ENCODE measurements at regions not wholly inside any gene's neighbourhood (a gene's known extent, or its start where the extent isn't known, plus 50 kb on each side); places are given as distances from the start of the nearest gene placed in this dataset.

DNA sequence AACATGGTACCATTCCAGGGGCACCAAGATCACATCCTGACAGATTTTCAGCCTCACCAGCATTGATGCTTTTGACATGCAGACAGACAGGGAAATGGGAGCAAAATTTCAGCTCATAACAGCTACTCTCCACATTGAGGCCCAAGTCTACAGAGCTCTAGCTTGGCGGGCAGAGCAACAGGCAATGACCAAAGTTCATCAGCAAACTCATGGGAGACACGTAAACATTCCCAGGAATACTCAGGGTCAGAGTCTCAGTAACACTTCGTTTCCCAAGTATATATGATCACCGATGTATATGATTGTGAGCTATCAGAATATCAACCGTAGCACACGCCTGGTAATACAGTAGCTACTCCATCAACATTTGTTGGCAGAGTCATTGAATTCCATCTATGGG, 59.2 kb upstream of the SLC24A5 start:
- no peak overlapping the region for H3K4me2 ChIP-seq (ENCODE audit: low read depth, low read length, poor library complexity, severe bottlenecking)
- H3K36me3 ChIP-seq (ENCODE audit: low read length), result no peaks in the 10 kb centered on the region
- H3K9me2 ChIP-seq (replicated peaks; ENCODE audit: insufficient read depth, low read length), result no peaks in the 10 kb centered on the region
- H3K9me3 ChIP-seq (ENCODE audit: insufficient read depth, low read length), result no peaks in the 10 kb centered on the region
- H3K4me3 ChIP-seq (ENCODE audit: insufficient read depth, low read length, poor library complexity, severe bottlenecking), result no peak overlapping the region
- H3F3A ChIP-seq (ENCODE audit: insufficient read depth), result no peaks in the 10 kb centered on the region
- H2AFZ ChIP-seq (ENCODE audit: low read depth, low read length, severe bottlenecking), result no peak overlapping the region
- no peak overlapping the region for H3K27ac ChIP-seq (ENCODE audit: low read depth, low read length)
- no peak overlapping the region for H3K9ac ChIP-seq (ENCODE audit: low read length)
- no peak for TF ChIP-seq EZH2phosphoT487 (conservative IDR thresholded peaks at IDR 0.05; ENCODE audit: low read length)
- H3K79me2 ChIP-seq (ENCODE audit: insufficient read depth, low read length), result no peaks in the 10 kb centered on the region
- no peaks in the 10 kb centered on the region for H3K27me3 ChIP-seq (ENCODE audit: low read length)
- no peaks in the 10 kb centered on the region for H4K20me1 ChIP-seq (ENCODE audit: low read depth, low read length)

GRCh38 chr15:48062148-48062872, 58.5 kb upstream of the SLC24A5 start:
- no peak overlapping the region for H2AFZ ChIP-seq (ENCODE audit: low read depth, low read length, severe bottlenecking)
- no peak overlapping the region for H3K27ac ChIP-seq (ENCODE audit: low read depth, low read length)
- no peaks in the 10 kb centered on the region for H4K20me1 ChIP-seq (ENCODE audit: low read depth, low read length)
- no peak overlapping the region for H3K4me2 ChIP-seq (ENCODE audit: low read depth, low read length, poor library complexity, severe bottlenecking)
- no peaks in the 10 kb centered on the region for H3K9me3 ChIP-seq (ENCODE audit: insufficient read depth, low read length)
- H3K27me3 ChIP-seq (ENCODE audit: low read length), result no peaks in the 10 kb centered on the region
- H3F3A ChIP-seq (ENCODE audit: insufficient read depth), result no peaks in the 10 kb centered on the region
- no peak overlapping the region for H3K4me3 ChIP-seq (ENCODE audit: insufficient read depth, low read length, poor library complexity, severe bottlenecking)
- H3K9ac ChIP-seq (ENCODE audit: low read length), result no peak overlapping the region
- no peak for TF ChIP-seq EZH2phosphoT487 (conservative IDR thresholded peaks at IDR 0.05; ENCODE audit: low read length)
- no peaks in the 10 kb centered on the region for H3K36me3 ChIP-seq (ENCODE audit: low read length)
- H3K79me2 ChIP-seq (ENCODE audit: insufficient read depth, low read length), result no peaks in the 10 kb centered on the region
- H3K9me2 ChIP-seq (replicated peaks; ENCODE audit: insufficient read depth, low read length), result no peaks in the 10 kb centered on the region

DNA sequence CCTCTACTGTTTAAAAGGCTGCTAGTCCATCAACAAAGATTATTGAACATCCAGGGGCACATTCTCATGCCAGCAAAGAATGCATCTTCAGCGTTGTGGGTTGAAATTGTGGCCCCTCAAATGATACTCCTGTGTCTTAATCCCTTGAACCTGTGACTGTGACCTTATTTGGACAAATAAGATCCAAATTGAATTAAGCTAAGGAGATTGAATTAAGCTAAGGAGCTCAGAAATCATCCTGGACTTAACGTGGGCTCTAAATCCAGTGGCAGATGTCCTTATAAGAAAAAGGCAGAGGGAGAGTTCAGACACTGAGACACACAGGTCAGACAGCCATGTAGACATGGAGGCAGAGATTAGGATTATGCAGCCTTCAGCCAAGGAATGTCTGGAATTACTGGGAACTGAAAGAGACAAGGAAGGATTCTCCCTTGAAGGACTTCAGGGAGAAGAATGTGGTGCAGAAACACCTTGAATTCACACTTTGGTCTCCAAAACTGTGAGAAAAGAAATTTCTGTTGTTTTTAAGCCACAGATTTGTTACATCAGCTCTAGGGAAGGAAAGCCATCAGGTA, 57.3 kb upstream of the SLC24A5 start:
- Histone ChIP-seq H3K9me3 (ENCODE audit: insufficient read depth, low read length) (no peaks in the 10 kb centered on the region), H3K9me2 (replicated peaks; ENCODE audit: insufficient read depth, low read length) (no peaks in the 10 kb centered on the region), H3K79me2 (ENCODE audit: insufficient read depth, low read length) (no peaks in the 10 kb centered on the region), H3K4me2 (ENCODE audit: low read depth, low read length, poor library complexity, severe bottlenecking) (no peak overlapping the region), H3K36me3 (ENCODE audit: low read length) (no peaks in the 10 kb centered on the region), H2AFZ (ENCODE audit: low read depth, low read length, severe bottlenecking) (no peak overlapping the region), H3K27ac (ENCODE audit: low read depth, low read length) (no peak overlapping the region), H3K4me3 (ENCODE audit: insufficient read depth, low read length, poor library complexity, severe bottlenecking) (no peak overlapping the region), H3F3A (ENCODE audit: insufficient read depth) (no peaks in the 10 kb centered on the region), H3K9ac (ENCODE audit: low read length) (no peak overlapping the region), H3K27me3 (ENCODE audit: low read length) (no peaks in the 10 kb centered on the region), H4K20me1 (ENCODE audit: low read depth, low read length) (no peaks in the 10 kb centered on the region)
- no peak for TF ChIP-seq CTCF (IDR thresholded peaks at IDR 0.05; ENCODE audit: insufficient read depth, low read length, poor library complexity, severe bottlenecking)
- TF ChIP-seq EZH2phosphoT487 (conservative IDR thresholded peaks at IDR 0.05; ENCODE audit: low read length), result no peak

- Histone ChIP-seq H3K9me3 (ENCODE audit: insufficient read depth, low read length) (no peaks in the 10 kb centered on the region), H3K4me2 (ENCODE audit: low read depth, low read length, poor library complexity, severe bottlenecking) (no peak overlapping the region), H3K79me2 (ENCODE audit: insufficient read depth, low read length) (no peaks in the 10 kb centered on the region), H3K27me3 (ENCODE audit: low read length) (no peaks in the 10 kb centered on the region), H2AFZ (ENCODE audit: low read depth, low read length, severe bottlenecking) (no peak overlapping the region), H3K9me2 (replicated peaks; ENCODE audit: insufficient read depth, low read length) (no peaks in the 10 kb centered on the region), H3K9ac (ENCODE audit: low read length) (no peak overlapping the region), H3K4me3 (ENCODE audit: insufficient read depth, low read length, poor library complexity, severe bottlenecking) (no peak overlapping the region), H4K20me1 (ENCODE audit: low read depth, low read length) (no peaks in the 10 kb centered on the region), H3K36me3 (ENCODE audit: low read length) (no peaks in the 10 kb centered on the region), H3F3A (ENCODE audit: insufficient read depth) (no peaks in the 10 kb centered on the region), H3K27ac (ENCODE audit: low read depth, low read length) (no peak overlapping the region)
- no peak for TF ChIP-seq EZH2phosphoT487 (conservative IDR thresholded peaks at IDR 0.05; ENCODE audit: low read length)
- TF ChIP-seq CTCF (IDR thresholded peaks at IDR 0.05; ENCODE audit: insufficient read depth, low read length, poor library complexity, severe bottlenecking), result no peak
Measured at GRCh38 chr15:48064421-48064820, 56.4 kb upstream of the SLC24A5 start.
